ENCODE measurements at regions not wholly inside any gene's neighbourhood (a gene's known extent, or its start where the extent isn't known, plus 50 kb on each side); places are given as distances from the start of the nearest gene placed in this dataset.

GRCh38 chr11:23127706-23128105 lies 267.4 kb upstream of the CCDC179 start:
- intact Hi-C loops (cut with micrococcal nuclease; ENCODE audit: unreplicated experiment), result no loop called here
- POLR2A ChIA-PET, result no interaction called here

DNA sequence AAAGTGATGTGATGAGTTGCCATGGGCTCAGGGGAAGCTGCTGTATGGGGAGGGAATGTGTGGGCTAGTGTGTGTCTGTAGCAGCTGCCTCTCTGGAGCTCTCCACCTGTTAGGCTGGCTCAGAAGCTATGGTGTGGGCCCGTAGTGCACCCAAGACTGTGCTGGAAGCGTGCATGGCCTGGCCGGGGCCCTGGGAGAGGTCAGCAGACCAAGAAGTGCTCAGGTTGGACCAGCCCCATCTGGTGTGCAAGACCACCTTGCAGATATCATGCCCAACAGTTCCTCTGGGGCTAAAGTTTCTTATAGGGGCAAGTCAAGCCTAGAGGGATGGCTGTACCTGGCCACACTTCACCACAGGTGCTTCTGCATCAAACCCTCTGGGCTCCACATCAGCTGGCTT lies 274.4 kb upstream of the CCDC179 start:
- ChIA-PET CTCF (no interaction called here), POLR2A (no interaction called here)
- Mint-ChIP-seq H3K4me1 (ENCODE audit: low read depth, unreplicated experiment) (no peaks in the 10 kb centered on the region), H3K27me3 (ENCODE audit: insufficient read depth, unreplicated experiment) (no peaks in the 10 kb centered on the region), H3K9me3 (ENCODE audit: unreplicated experiment) (no peaks in the 10 kb centered on the region), H3K27ac (ENCODE audit: unreplicated experiment) (no peak overlapping the region), H3K4me3 (ENCODE audit: unreplicated experiment) (no peak overlapping the region), H3K36me3 (ENCODE audit: insufficient read depth, unreplicated experiment) (no peaks in the 10 kb centered on the region)
- TF ChIP-seq, protein P1, sequence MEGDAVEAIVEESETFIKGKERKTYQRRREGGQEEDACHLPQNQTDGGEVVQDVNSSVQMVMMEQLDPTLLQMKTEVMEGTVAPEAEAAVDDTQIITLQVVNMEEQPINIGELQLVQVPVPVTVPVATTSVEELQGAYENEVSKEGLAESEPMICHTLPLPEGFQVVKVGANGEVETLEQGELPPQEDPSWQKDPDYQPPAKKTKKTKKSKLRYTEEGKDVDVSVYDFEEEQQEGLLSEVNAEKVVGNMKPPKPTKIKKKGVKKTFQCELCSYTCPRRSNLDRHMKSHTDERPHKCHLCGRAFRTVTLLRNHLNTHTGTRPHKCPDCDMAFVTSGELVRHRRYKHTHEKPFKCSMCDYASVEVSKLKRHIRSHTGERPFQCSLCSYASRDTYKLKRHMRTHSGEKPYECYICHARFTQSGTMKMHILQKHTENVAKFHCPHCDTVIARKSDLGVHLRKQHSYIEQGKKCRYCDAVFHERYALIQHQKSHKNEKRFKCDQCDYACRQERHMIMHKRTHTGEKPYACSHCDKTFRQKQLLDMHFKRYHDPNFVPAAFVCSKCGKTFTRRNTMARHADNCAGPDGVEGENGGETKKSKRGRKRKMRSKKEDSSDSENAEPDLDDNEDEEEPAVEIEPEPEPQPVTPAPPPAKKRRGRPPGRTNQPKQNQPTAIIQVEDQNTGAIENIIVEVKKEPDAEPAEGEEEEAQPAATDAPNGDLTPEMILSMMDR (IDR thresholded peaks at IDR 0.05; ENCODE audit: insufficient read depth in 1 of 2, low read depth in 1 of 2, low read length in 1 of 2, severe bottlenecking in 1 of 2, unreplicated experiment in 1 of 2), result no peak
- no TSS peak for BruUV-seq (replicated peaks)
- Histone ChIP-seq H3K4me1 (no peaks in the 10 kb centered on the region), H3K9me3 (no peaks in the 10 kb centered on the region), H3K27me3 (replicated peaks; ENCODE audit: control insufficient read depth, insufficient read depth, low read length) (no peaks in the 10 kb centered on the region), H3K4me3 (ENCODE audit: low read depth, low read length) (no peak overlapping the region), H3K36me3 (ENCODE audit: control insufficient read depth, insufficient read depth, low read length) (no peaks in the 10 kb centered on the region)
- intact Hi-C loops (cut with micrococcal nuclease; ENCODE audit: unreplicated experiment), result no loop called here
- DNase-seq, result no peak

More at GRCh38 chr11:23127706-23128105, 267.4 kb upstream of the CCDC179 start:
- no peaks in the 10 kb centered on the region for H3K36me3 ChIP-seq (ENCODE audit: control insufficient read depth, insufficient read depth, low read length)
- H3K4me1 Mint-ChIP-seq (ENCODE audit: low read depth, unreplicated experiment), result no peaks in the 10 kb centered on the region
- H3K4me3 ChIP-seq (ENCODE audit: low read depth, low read length), result no peak overlapping the region
- CTCF ChIA-PET, result no interaction called here
- no peaks in the 10 kb centered on the region for H3K9me3 Mint-ChIP-seq (ENCODE audit: unreplicated experiment)
- no TSS peak for BruUV-seq (replicated peaks)
- H3K4me1 ChIP-seq, result no peaks in the 10 kb centered on the region; the same call in 1 of the 2 replicates
- no peak for DNase-seq
- no peaks in the 10 kb centered on the region for H3K9me3 ChIP-seq
- H3K27me3 ChIP-seq (replicated peaks; ENCODE audit: control insufficient read depth, insufficient read depth, low read length), result no peaks in the 10 kb centered on the region
- H3K27me3 Mint-ChIP-seq (ENCODE audit: insufficient read depth, unreplicated experiment), result no peaks in the 10 kb centered on the region
- H3K4me3 Mint-ChIP-seq (ENCODE audit: unreplicated experiment), result no peak overlapping the region
- H3K27ac Mint-ChIP-seq (ENCODE audit: unreplicated experiment), result no peak overlapping the region
- no peaks in the 10 kb centered on the region for H3K36me3 Mint-ChIP-seq (ENCODE audit: insufficient read depth, unreplicated experiment)
- TF ChIP-seq, protein P1 (IDR thresholded peaks at IDR 0.05; ENCODE audit: insufficient read depth in 1 of 2, low read depth in 1 of 2, low read length in 1 of 2, severe bottlenecking in 1 of 2, unreplicated experiment in 1 of 2), result no peak

GRCh38 chr11:23138761-23139160 lies 278.5 kb upstream of the CCDC179 start:
- Histone ChIP-seq H3K9me3 (0 out of 2 replicates have a peak, but pooled peaks cover 4% of the 10 kb centered on the region), H3K4me3 (ENCODE audit: low read depth, low read length) (no peak overlapping the region), H3K27me3 (replicated peaks; ENCODE audit: control insufficient read depth, insufficient read depth, low read length) (no peaks in the 10 kb centered on the region), H3K36me3 (ENCODE audit: control insufficient read depth, insufficient read depth, low read length) (no peaks in the 10 kb centered on the region), H3K4me1 (no peaks in the 10 kb centered on the region)
- intact Hi-C loops (cut with micrococcal nuclease; ENCODE audit: unreplicated experiment), result no loop called here
- POLR2A ChIA-PET, result no interaction called here
- no peak for DNase-seq
- H3K4me1 Mint-ChIP-seq (ENCODE audit: low read depth, unreplicated experiment), result no peaks in the 10 kb centered on the region
- TF ChIP-seq, protein P1 (IDR thresholded peaks at IDR 0.05; ENCODE audit: insufficient read depth in 1 of 2, low read depth in 1 of 2, low read length in 1 of 2, severe bottlenecking in 1 of 2, unreplicated experiment in 1 of 2), result no peak
- H3K9me3 Mint-ChIP-seq (ENCODE audit: unreplicated experiment), result no peaks in the 10 kb centered on the region
- no TSS peak for BruUV-seq (replicated peaks)
- no peak overlapping the region for H3K4me3 Mint-ChIP-seq (ENCODE audit: unreplicated experiment)
- CTCF ChIA-PET, result no interaction called here
- H3K27me3 Mint-ChIP-seq (ENCODE audit: insufficient read depth, unreplicated experiment), result no peaks in the 10 kb centered on the region
- H3K27ac Mint-ChIP-seq (ENCODE audit: unreplicated experiment), result no peak overlapping the region
- H3K36me3 Mint-ChIP-seq (ENCODE audit: insufficient read depth, unreplicated experiment), result no peaks in the 10 kb centered on the region
